IPS DF 19.7 (cell line): ENCODE measurements at regions not wholly inside any gene's neighbourhood (a gene's known extent, or its start where the extent isn't known, plus 50 kb on each side); places are given as distances from the start of the nearest gene placed in this dataset.

Experiments
- DNase-seq: peaks from one replicate; pipeline ENCODE4 v3.0.0-alpha.2; 2013; ENCODE audit warnings: low read depth, low spot score

GRCh38 chr6:8674126-8674525 lies 238.8 kb upstream of the SLC35B3 start:
- no peak for DNase-seq

- DNase-seq: no peak
Measured at GRCh38 chr6:8672882-8673281, 237.5 kb upstream of the SLC35B3 start.

DNA sequence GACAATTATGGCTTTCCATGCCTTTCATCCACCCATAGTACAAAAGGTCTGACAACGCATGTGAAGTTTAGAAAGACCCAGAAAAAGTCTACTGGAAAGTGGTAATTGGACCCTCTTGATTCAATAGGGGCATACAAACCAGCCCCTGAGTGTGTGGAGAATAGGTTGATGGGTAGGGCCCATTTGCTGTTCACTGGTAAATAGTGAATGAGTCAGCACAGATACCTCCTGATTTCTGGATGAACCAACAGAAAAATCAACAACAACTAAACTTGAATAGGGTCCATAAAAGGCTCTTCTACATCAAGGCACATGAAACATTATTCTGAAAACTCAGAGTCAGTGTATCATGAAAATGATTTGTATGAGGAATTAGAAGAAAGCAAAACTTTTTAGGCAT lies 235.4 kb upstream of the SLC35B3 start:
- no peak for DNase-seq

GRCh38 chr6:8664700-8665099 lies 229.4 kb upstream of the SLC35B3 start:
- DNase-seq: no peak

DNA sequence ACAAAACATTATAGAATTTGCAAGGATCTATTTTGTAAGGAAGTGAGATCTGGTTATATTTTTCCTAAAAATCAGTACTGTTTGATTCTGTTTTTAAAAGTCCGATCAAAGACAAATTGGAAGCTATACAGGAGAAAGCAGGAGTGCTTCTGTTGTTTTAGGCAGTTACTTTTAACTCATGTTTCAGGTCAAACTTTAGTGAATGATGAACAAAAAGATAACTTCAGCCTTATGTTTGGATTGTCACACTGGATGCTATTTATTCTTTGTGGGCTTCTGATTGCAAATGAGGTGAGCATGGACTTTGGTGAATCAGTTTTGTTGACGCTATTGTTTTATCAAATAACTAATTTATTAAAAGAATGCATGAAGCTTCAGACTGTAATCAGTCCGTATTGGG lies 228.7 kb upstream of the SLC35B3 start:
- no peak for DNase-seq

GRCh38 chr6:8659404-8660189 lies 224.3 kb upstream of the SLC35B3 start:
- no peak for DNase-seq

DNA sequence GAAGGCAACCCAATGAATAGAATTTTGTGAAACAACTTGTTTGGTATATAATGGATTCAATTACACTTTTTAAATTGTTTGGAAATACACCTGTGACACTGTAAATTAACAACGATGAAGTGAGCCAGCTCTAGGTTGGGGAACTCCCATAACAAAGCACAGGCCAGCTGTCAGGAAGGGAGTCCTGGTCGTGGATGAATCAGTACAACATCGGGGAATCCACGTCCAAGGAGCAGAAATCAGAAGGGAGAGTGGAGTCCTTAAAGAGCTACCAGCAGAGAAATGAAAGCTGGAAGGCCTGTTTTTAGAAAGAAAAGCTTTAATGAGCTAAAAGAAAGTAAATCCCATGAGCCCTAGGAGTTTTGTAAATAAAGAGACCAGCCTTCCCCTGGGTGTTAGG lies 223.1 kb upstream of the SLC35B3 start:
- DNase-seq: no peak

DNA sequence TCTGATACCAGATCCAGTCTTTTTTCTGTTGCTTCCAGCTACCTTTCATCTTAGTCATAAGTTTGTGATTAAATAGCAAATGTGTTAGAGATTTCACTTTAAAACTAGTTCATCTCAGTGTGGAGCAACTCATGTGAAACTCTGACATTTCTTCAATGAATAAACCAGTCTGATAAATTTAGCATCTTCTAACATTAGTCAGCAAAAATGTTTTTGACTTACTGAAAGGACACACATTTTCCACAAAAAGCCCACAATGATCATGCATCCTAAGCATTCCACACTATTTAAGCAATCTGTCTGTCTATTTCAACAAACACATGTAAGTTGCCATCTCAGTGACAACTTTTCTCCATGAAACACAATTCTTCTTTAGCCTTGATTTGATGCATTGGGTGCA lies 222.2 kb upstream of the SLC35B3 start:
- no peak for DNase-seq

- no peak for DNase-seq
Measured at GRCh38 chr6:8655670-8656454, 220.5 kb upstream of the SLC35B3 start.

DNA sequence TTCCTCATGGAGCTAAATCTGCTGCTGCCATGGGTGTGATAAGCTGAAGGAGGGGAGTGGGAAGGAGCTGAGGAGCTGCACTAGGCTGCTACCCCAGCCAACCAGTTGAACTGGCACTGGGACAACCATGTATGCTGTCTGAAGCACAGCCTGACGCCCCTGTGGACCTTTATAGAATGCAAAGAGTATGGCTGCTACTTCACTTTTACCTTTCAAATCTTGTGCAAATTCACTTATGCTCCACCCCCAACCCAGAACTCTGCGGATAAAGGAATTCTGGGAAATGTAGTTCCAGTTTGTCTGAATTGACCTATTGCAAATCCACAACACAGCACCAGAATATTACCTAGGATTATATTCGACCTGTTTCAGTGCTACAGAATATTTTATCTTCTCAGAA lies 217.4 kb upstream of the SLC35B3 start:
- peak; percentile 9 for DNase-seq

DNA sequence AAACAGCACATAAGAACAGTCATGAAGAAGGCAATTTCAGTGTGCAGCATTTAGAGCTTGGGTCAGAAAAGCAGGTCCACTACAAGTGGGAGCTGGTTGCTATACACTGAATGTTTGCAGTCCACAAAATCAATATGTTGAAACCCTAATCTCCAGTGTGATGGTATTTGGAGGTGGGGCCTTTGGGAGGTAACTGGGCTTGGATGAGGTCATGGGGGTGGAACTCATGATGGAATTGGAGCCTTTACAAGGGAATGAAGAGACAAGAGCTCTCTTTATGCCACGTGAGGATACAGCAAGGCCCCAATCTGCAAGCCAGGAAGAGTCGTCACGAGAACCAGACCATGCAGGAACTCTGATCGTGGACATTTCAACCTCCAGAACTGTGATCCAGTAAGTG lies 216.7 kb upstream of the SLC35B3 start:
- no peak for DNase-seq

DNA sequence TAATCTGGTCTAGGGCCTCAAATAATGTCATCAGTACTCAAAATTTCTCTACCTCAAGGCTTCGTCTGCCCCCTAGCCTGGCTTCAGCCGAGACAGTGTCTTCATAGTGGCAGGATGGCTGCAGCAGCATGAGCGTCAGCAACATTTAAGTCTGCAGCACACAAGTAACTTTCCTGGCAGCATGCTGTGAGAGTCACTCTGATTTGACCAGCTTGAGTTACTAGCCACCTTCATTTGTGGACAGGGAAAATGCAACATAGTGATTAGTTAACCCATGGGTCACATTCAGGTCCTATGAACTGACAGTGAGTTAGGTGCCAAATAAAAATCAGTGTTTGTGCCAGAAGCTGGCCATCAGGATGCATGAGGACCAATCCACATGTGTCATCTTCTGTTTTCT lies 209.9 kb upstream of the SLC35B3 start:
- no peak for DNase-seq

DNA sequence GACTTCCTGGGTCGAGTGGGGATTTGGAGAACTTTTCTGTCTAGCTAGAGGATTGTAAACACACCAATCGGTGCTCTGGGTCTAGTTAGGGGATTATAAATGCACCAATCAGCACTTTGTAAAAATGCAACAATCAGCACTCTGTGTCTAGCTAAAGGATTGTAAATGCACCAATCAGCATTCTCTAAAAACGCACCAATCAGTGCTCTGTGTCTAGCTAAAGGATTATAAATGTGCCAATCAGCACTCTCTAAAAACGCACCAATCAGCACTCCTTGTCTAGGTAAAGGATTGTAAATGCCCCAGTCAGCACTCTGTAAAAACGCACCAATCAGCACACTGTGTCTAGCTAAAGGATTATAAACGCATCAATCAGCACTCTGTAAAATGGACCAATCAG lies 209.0 kb upstream of the SLC35B3 start:
- DNase-seq: no peak

- DNase-seq: no peak
Measured at GRCh38 chr6:8642854-8643253, 207.5 kb upstream of the SLC35B3 start.

- no peak for DNase-seq
Measured at GRCh38 chr6:8642131-8642530, 206.8 kb upstream of the SLC35B3 start.

DNA sequence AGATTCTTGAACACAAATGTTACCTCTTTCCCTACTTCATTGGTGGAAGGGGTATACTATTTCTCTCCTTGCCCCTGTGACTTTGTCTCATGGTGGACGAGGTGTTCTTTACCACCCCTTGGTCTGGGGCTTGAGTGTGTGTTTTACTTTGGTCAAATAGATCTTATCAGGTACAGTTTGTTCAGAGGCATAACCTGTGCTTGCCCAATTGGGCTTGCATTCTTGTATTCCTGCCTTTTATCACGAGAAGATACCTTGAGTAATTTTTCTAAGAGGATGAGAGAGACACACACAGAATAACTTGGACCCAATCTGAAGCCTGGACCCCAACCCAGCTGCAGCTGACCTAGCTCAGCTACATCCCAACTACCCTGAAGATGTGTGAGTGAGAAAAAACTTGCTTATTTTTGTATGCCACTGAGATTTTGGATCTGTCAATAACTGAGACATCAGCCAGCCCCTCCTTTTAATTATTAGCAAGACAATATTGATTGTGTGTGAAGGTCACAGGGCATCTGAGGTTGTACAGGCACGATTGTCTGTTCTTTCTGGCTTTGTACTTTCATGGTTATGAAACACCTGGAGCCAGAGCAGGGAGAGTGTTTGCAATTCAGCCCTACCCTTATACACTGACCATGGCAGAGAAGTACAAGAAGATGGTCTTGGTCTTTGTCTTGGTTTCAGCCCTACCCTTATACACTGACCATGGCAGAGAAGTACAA lies 204.7 kb upstream of the SLC35B3 start:
- DNase-seq: no peak

- no peak for DNase-seq
Measured at GRCh38 chr6:8637896-8638597, 202.7 kb upstream of the SLC35B3 start.

GRCh38 chr6:8633762-8634161 lies 198.4 kb upstream of the SLC35B3 start:
- DNase-seq: no peak

DNA sequence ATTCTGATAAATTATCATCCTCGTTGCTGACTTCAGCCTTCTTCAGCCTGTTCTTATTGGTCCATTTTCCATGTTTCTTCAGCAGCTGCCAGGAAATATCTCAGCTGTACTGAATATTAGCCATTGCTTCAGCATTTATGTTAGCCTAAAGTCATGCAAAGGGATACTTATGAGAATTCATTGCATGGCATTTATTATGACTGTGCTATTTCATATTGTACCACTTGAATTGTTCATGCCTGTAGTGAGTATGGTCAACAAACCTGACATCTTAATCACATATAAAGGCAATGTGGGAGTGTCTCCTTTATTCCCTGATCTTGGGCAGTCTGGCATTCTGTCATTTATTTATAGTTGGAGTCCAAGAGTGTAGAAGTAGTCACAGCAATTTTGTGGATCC lies 193.4 kb upstream of the SLC35B3 start:
- DNase-seq: no peak

GRCh38 chr6:8628063-8628462 lies 192.7 kb upstream of the SLC35B3 start:
- no peak for DNase-seq

DNA sequence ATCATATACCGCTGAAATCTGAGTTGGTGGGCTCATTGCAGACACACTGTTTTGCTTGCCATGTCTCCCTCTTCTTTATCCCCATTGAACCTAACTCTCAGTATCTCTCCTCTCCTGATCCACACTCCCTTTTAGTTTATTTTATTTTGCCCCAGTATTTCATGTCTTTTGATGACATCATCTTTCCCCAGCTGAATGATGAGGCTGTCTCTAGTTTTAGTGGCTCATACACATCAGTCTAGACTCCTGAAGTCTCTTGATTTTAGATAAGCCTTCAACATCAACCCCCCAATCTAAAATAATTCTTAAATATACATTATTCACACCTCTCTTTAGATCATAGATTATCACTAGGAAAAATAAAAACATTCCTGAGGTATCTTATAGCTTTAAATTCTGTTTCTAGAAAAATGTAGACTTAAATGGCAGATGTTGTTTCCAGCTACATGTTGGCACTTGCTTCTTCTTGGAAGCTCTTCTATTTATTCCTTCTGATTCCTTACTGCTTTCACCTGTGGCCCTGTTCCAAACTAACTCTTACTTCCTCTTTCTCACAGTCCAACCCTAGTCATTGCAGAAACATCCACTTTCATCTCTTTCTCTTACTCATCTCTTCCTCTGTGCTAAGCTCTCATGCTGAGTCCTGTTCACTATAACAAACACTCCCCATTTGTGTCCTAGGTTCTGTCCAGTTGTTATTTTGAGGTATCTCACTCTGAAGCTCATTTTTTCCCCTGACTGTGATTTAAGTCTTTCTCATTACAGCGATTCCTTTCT lies 191.9 kb upstream of the SLC35B3 start:
- no peak for DNase-seq
